H1 (cell line): ENCODE measurements at regions not wholly inside any gene's neighbourhood (a gene's known extent, or its start where the extent isn't known, plus 50 kb on each side); places are given as distances from the start of the nearest gene placed in this dataset. TPM values are rescaled to one million over a fixed set of nuclear protein-coding genes. Genes with fewer than 3 reads are reported as not detected.
A peak's percentile ranks its signal among the peaks of the same experiment; 100 is the strongest.
"Not testable (repeated sequence)": the region's sequence is repeated elsewhere in the genome, so short reads cannot be mapped to it uniquely, and the experiment has no call there.

Experiments
- CTCF ChIA-PET: fragments of 300-600 bp; sonication (Branson Sonifier 250); formaldehyde crosslinking; loops from one replicate; lab custom pipeline; 2021; ENCODE audit not compliant: partially characterized antibody; lab: Charles Lee
- POLR2A ChIA-PET: fragments of 300-600 bp; sonication (Branson Sonifier 250); formaldehyde crosslinking; loops from one replicate; lab custom pipeline; 2021; ENCODE audit warnings: inconsistent platforms; ENCODE audit not compliant: partially characterized antibody; lab: Charles Lee
- DNase-seq, 2 experiments: peaks; one replicate each; pipeline versions ENCODE4 v3.0.0 to v3.0.0-alpha.2; 2010 to 2022; ENCODE audit warnings: low spot score in 2 of 2, low read depth in 1 of 2, mixed read lengths in 1 of 2
- FAIRE-seq: peaks from 2 replicates; lab custom pipeline; 2011; peaks lifted over from hg19 to GRCh38; lab: Jason Lieb, UNC
- H2AFZ ChIP-seq: 2 replicates; pipeline ENCODE4 v1.8.1; 2012; ENCODE audit warnings: low read length, inconsistent platforms
- H2AK5ac ChIP-seq: 2 replicates; pipeline ENCODE4 v1.6.1; 2013; ENCODE audit warnings: low read depth, low read length
- H2BK120ac ChIP-seq: replicated peaks from 2 replicates; pipeline ENCODE3; 2013; ENCODE audit warnings: low read depth, low read length, inconsistent platforms
- H2BK12ac ChIP-seq: 2 replicates; pipeline ENCODE4 v1.6.1; 2013; ENCODE audit warnings: low read depth, low read length
- H2BK15ac ChIP-seq: 2 replicates; pipeline ENCODE4 v1.6.1; 2013; ENCODE audit warnings: low read length
- H2BK20ac ChIP-seq: 2 replicates; pipeline ENCODE4 v1.6.1; 2013; ENCODE audit warnings: low read length
- H2BK5ac ChIP-seq: 2 replicates; pipeline ENCODE4 v1.6.1; 2013; ENCODE audit warnings: low read depth, low read length
- H3K14ac ChIP-seq: 2 replicates; pipeline ENCODE4 v1.6.1; 2013; ENCODE audit warnings: inconsistent platforms; ENCODE audit not compliant: insufficient read length
- H3K18ac ChIP-seq: 2 replicates; pipeline ENCODE4 v1.6.1; 2013; ENCODE audit warnings: low read length; ENCODE audit errors: extremely low read depth
- H3K23ac ChIP-seq: 2 replicates; pipeline ENCODE4 v1.6.1; 2013; ENCODE audit warnings: inconsistent platforms; ENCODE audit not compliant: insufficient read length
- H3K23me2 ChIP-seq: 2 replicates; pipeline ENCODE4 v1.6.1; 2013; ENCODE audit warnings: low read depth, low read length
- H3K27ac ChIP-seq: 2 replicates; pipeline ENCODE4 v1.6.1; 2011; ENCODE audit warnings: low read depth, low read length, inconsistent platforms
- H3K27me3 ChIP-seq, 4 experiments: replicated peaks in 1 of 4; 1 replicate in 1 of 4; 2 replicates in 3 of 4; pipeline versions ENCODE4 v1.6.1 to v1.8.1; 2011 to 2013; ENCODE audit warnings: low read length in 3 of 4, mild to moderate bottlenecking in 3 of 4, inconsistent platforms in 2 of 4, mixed read lengths in 2 of 4, moderate library complexity in 1 of 4; ENCODE audit not compliant: control insufficient read depth in 3 of 4, insufficient read depth in 3 of 4; ENCODE audit errors: extremely low read depth in 1 of 4
- H3K36me3 ChIP-seq, 4 experiments: 2 replicates each; pipeline versions ENCODE4 v1.6.1 to v1.8.1; 2011 to 2013; ENCODE audit warnings: mild to moderate bottlenecking in 4 of 4, low read length in 3 of 4, moderate library complexity in 2 of 4, control low read depth in 1 of 4, inconsistent platforms in 1 of 4; ENCODE audit not compliant: insufficient read depth in 4 of 4, control insufficient read depth in 2 of 4
- H3K4ac ChIP-seq: replicated peaks from 2 replicates; pipeline ENCODE3; 2013; ENCODE audit warnings: low read length, low read depth, mixed read lengths, inconsistent platforms; ENCODE audit not compliant: insufficient read length
- H3K4me1 ChIP-seq, 4 experiments: replicated peaks in 1 of 4; 1 replicate in 1 of 4; 2 replicates in 3 of 4; pipeline versions ENCODE4 v1.6.1 to v1.8.1; 2011 to 2013; ENCODE audit warnings: low read length in 3 of 4, inconsistent platforms in 2 of 4, mixed read lengths in 1 of 4; ENCODE audit not compliant: insufficient read depth in 4 of 4, control insufficient read depth in 3 of 4
- H3K4me2 ChIP-seq, 2 experiments: 2 replicates each; pipeline versions ENCODE4 v1.6.1 to v1.8.1; 2011 to 2013; ENCODE audit warnings: low read depth in 2 of 2, low read length in 2 of 2, control low read depth in 1 of 2, inconsistent platforms in 1 of 2, mild to moderate bottlenecking in 1 of 2; ENCODE audit not compliant: insufficient read depth in 1 of 2
- H3K4me3 ChIP-seq, 4 experiments: fragments of 200-600, 300-600 bp in 1 of 4; sonication (generic), shearing (Covaris generic), sonication (Bioruptor Twin) in 1 of 4; 2 replicates each; pipeline versions ENCODE4 v1.5.1 to v1.8.1; 2011 to 2016; ENCODE audit warnings: low read length in 4 of 4, low read depth in 3 of 4, control low read depth in 2 of 4, inconsistent platforms in 2 of 4, mild to moderate bottlenecking in 2 of 4, mixed read lengths in 1 of 4, moderate library complexity in 1 of 4; ENCODE audit not compliant: insufficient read depth in 2 of 4; ENCODE audit errors: extremely low read depth in 1 of 4
- H3K56ac ChIP-seq: replicated peaks from 2 replicates; pipeline ENCODE3; 2013; ENCODE audit warnings: low read depth, mild to moderate bottlenecking, mixed read lengths, low read length, inconsistent platforms; ENCODE audit not compliant: insufficient read length
- H3K79me1 ChIP-seq: 2 replicates; pipeline ENCODE4 v1.6.1; 2013; ENCODE audit warnings: low read depth, low read length, control low read depth
- H3K79me2 ChIP-seq, 2 experiments: 2 replicates each; pipeline versions ENCODE4 v1.6.1 to v1.8.1; 2012 to 2013; ENCODE audit warnings: low read length in 2 of 2, mild to moderate bottlenecking in 2 of 2, inconsistent platforms in 1 of 2; ENCODE audit not compliant: insufficient read depth in 2 of 2, control insufficient read depth in 1 of 2
- H3K9ac ChIP-seq, 4 experiments: replicated peaks in 1 of 4; 1 replicate in 1 of 4; 2 replicates in 3 of 4; pipeline versions ENCODE4 v1.6.1 to v1.8.1; 2011 to 2013; ENCODE audit warnings: low read depth in 3 of 4, low read length in 3 of 4, control low read depth in 2 of 4, mild to moderate bottlenecking in 2 of 4, moderate library complexity in 2 of 4, inconsistent platforms in 1 of 4; ENCODE audit errors: extremely low read depth in 1 of 4
- H3K9me3 ChIP-seq, 2 experiments: 2 replicates each; pipeline versions ENCODE4 v1.6.1 to v1.8.1; 2012 to 2013; ENCODE audit warnings: mild to moderate bottlenecking in 2 of 2, moderate library complexity in 2 of 2, control low read depth in 1 of 2, inconsistent platforms in 1 of 2, low read depth in 1 of 2, low read length in 1 of 2, mixed read lengths in 1 of 2; ENCODE audit not compliant: insufficient read depth in 2 of 2
- H4K20me1 ChIP-seq, 2 experiments: replicated peaks in 1 of 2; 2 replicates each; pipeline versions ENCODE3 to v1.8.1; 2011 to 2013; ENCODE audit warnings: inconsistent platforms in 2 of 2, low read length in 2 of 2, mild to moderate bottlenecking in 1 of 2; ENCODE audit not compliant: insufficient read depth in 2 of 2, control insufficient read depth in 1 of 2
- H4K5ac ChIP-seq: 2 replicates; pipeline ENCODE4 v1.6.1; 2013; ENCODE audit warnings: low read length, low read depth, mixed read lengths, inconsistent platforms; ENCODE audit not compliant: insufficient read length
- H4K8ac ChIP-seq: 2 replicates; pipeline ENCODE4 v1.8.0; 2013; ENCODE audit warnings: mild to moderate bottlenecking, moderate library complexity, low read length, inconsistent platforms; ENCODE audit not compliant: insufficient read depth; ENCODE audit errors: extremely low read depth
- H4K91ac ChIP-seq: replicated peaks from 2 replicates; pipeline ENCODE3; 2013; ENCODE audit warnings: low read length, mixed read lengths, inconsistent platforms; ENCODE audit not compliant: insufficient read length
- WGBS, 2 experiments: shearing (Covaris generic) in 1 of 2; methylation state at CpG; one replicate each; pipeline versions ENCODE4 v1.1.6 to v1.1.7; 2013 to 2015; ENCODE audit warnings: low lambda C conversion rate in 2 of 2, mixed read lengths in 2 of 2, inconsistent platforms in 1 of 2, low coverage in 1 of 2, missing lambda C conversion rate in 1 of 2; ENCODE audit not compliant: insufficient replicate concordance in 2 of 2, insufficient coverage in 1 of 2, insufficient read length in 1 of 2; ENCODE audit errors: extremely low coverage in 1 of 2, missing lambda C conversion rate in 1 of 2; 5-methylcytosine and 5-hydroxymethylcytosine counted together
- small RNA-seq: library from polyadenylated mRNA; stranded (forward); fragments of <200 nt; extraction: miRNeasy Mini kit (QIAGEN cat#:217004); gene quantifications from one replicate; pipeline ENCODE3, GENCODE V24; 2013; ENCODE audit not compliant: insufficient read depth

- H3K36me3 ChIP-seq, H3K79me1 ChIP-seq, H3K4me2 ChIP-seq, H3K27ac ChIP-seq, H2AFZ ChIP-seq, H4K91ac ChIP-seq, CTCF ChIA-PET, H4K5ac ChIP-seq, H3K23me2 ChIP-seq, H4K8ac ChIP-seq, H3K14ac ChIP-seq, H3K4me3 ChIP-seq, H3K27me3 ChIP-seq, H4K20me1 ChIP-seq, H3K4ac ChIP-seq, H2BK20ac ChIP-seq, POLR2A ChIA-PET, H3K9ac ChIP-seq, H3K23ac ChIP-seq, DNase-seq, H2AK5ac ChIP-seq, H2BK12ac ChIP-seq, H2BK120ac ChIP-seq, H3K56ac ChIP-seq, H3K79me2 ChIP-seq, H3K4me1 ChIP-seq, H3K18ac ChIP-seq, H2BK5ac ChIP-seq, FAIRE-seq, H2BK15ac ChIP-seq: not testable (repeated sequence)
- 84% methylated on average over 2 of the region's 2 CpGs; no CpG with 5 or more reads in 1 of the 2 experiments for WGBS, 2 experiments
- peaks cover 11 to 27% of the 10 kb centered on the region in 2 experiments; a peak in 3 of 4 replicates for H3K9me3 ChIP-seq
Observed at GRCh38 chr21:10022745-10023144, 498.6 kb upstream of the TPTE start.

Small RNAs in the stretch of these regions (small RNA-seq; reads per million reads assigned to genes)
- not detected for gene AC018692.3
- 8.2 reads per million, percentile 78 among the genes with 10 or more reads in this experiment for gene RF00003
- gene RF00156: not detected
- gene RN7SL52P: not detected
